DOHH2 (cell line): ENCODE measurements at regions not wholly inside any gene's neighbourhood (a gene's known extent, or its start where the extent isn't known, plus 50 kb on each side); places are given as distances from the start of the nearest gene placed in this dataset.

Source experiments
- H3F3A ChIP-seq: fragments of 200-600 bp; sonication (generic), shearing (Covaris generic); 2 replicates; pipeline ENCODE4 v1.6.0; 2016; ENCODE audit warnings: antibody characterized with exemption, mild to moderate bottlenecking; ENCODE audit not compliant: control insufficient read depth, insufficient read depth
- H3K27ac ChIP-seq: fragments of 200-600 bp; sonication (generic); 2 replicates; pipeline ENCODE4 v1.5.1; 2014; ENCODE audit warnings: low read depth, mild to moderate bottlenecking, low read length, moderate library complexity
- H3K27me3 ChIP-seq: fragments of 200-600 bp; sonication (generic); 2 replicates; pipeline ENCODE4 v1.6.1; 2014; ENCODE audit warnings: mild to moderate bottlenecking, low read length, mixed read lengths; ENCODE audit not compliant: control insufficient read depth
- H3K36me3 ChIP-seq: fragments of 200-600 bp; sonication (generic); 2 replicates; pipeline ENCODE4 v1.6.1; 2014; ENCODE audit warnings: mild to moderate bottlenecking, low read length, moderate library complexity, mixed read lengths; ENCODE audit not compliant: control insufficient read depth
- H3K4me1 ChIP-seq: fragments of 200-600 bp; sonication (generic); 2 replicates; pipeline ENCODE4 v1.6.1; 2014; ENCODE audit warnings: mild to moderate bottlenecking, low read length, mixed read lengths; ENCODE audit not compliant: control insufficient read depth
- H3K4me2 ChIP-seq: fragments of 200-600 bp; sonication (generic); 2 replicates; pipeline ENCODE4 v1.6.0; 2014; ENCODE audit warnings: mild to moderate bottlenecking, low read length, moderate library complexity
- H3K4me3 ChIP-seq: fragments of 200-600 bp; sonication (generic); 2 replicates; pipeline ENCODE4 v1.5.1; 2014; ENCODE audit warnings: mild to moderate bottlenecking, low read length, mixed read lengths
- H3K79me2 ChIP-seq: fragments of 200-600 bp; sonication (generic); 2 replicates; pipeline ENCODE4 v1.6.1; 2014; ENCODE audit warnings: mild to moderate bottlenecking, low read length, mixed read lengths; ENCODE audit not compliant: control insufficient read depth
- H3K9me2 ChIP-seq: fragments of 200-600 bp; sonication (generic); replicated peaks from 2 replicates; pipeline ENCODE4 v1.6.1; 2014; ENCODE audit warnings: mild to moderate bottlenecking, low read length, mixed read lengths; ENCODE audit not compliant: control insufficient read depth
- H3K9me3 ChIP-seq: fragments of 200-600 bp; sonication (generic); 2 replicates; pipeline ENCODE4 v1.6.1; 2014; ENCODE audit warnings: antibody characterized with exemption, low read length, mixed read lengths; ENCODE audit not compliant: control insufficient read depth, insufficient read depth
- H4K20me1 ChIP-seq: fragments of 200-600 bp; sonication (generic); 2 replicates; pipeline ENCODE4 v1.6.0; 2014; ENCODE audit warnings: low read depth, mild to moderate bottlenecking, antibody characterized with exemption, low read length, moderate library complexity; ENCODE audit not compliant: control insufficient read depth, insufficient read depth
- CTCF ChIP-seq: fragments of 200-600 bp; sonication (generic); IDR thresholded peaks from one replicate; pipeline ENCODE4 v1.5.1; 2014; ENCODE audit warnings: antibody characterized with exemption, mild to moderate bottlenecking, low read depth, low read length; ENCODE audit not compliant: poor library complexity, severe bottlenecking
- EZH2phosphoT487 ChIP-seq: fragments of 200-600 bp; sonication (generic); IDR thresholded peaks from 2 replicates; pipeline ENCODE4 v1.6.1; 2017; ENCODE audit warnings: borderline replicate concordance, mild to moderate bottlenecking, antibody characterized with exemption, low read length, moderate library complexity, mixed read lengths

- Histone ChIP-seq H3K4me1 (no peaks in the 10 kb centered on the region), H3K4me2 (no peak overlapping the region), H3K36me3 (no peaks in the 10 kb centered on the region), H3K27ac (no peak overlapping the region), H3K9me3 (no peaks in the 10 kb centered on the region), H3F3A (no peaks in the 10 kb centered on the region), H3K4me3 (no peak overlapping the region), H3K27me3 (peaks cover 12% of the 10 kb centered on the region), H4K20me1 (no peaks in the 10 kb centered on the region), H3K9me2 (no peaks in the 10 kb centered on the region), H3K79me2 (no peaks in the 10 kb centered on the region)
- no peak for TF ChIP-seq CTCF
- no peak for TF ChIP-seq EZH2phosphoT487
These were observed 73.6 kb upstream of the QRFPR start for GRCh38 chr4:121454251-121454979.

DNA sequence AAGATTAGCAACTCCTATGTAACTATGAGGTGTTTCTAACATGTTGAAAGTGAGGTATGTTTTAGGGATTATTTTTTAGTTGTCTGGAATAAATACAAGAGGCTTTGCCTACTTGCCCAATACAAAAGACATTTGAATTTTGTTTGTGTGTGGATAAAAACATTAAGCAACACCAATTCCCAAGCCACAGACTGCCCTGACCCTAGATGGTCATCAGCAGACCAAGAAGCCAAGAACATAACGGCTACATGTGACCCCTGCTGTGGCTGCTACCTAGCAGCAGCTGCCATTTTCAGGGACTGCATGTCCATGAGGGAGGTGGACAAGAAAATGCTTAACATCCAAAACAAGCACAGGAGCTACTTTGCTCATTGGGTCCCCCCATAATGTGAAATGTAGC is 70.5 kb upstream of the QRFPR start:
- H3K27me3 ChIP-seq = peaks cover 5% of the 10 kb centered on the region
- H3K9me2 ChIP-seq = no peaks in the 10 kb centered on the region
- no peaks in the 10 kb centered on the region for H3F3A ChIP-seq
- no peak overlapping the region for H3K4me3 ChIP-seq
- no peaks in the 10 kb centered on the region for H3K36me3 ChIP-seq
- no peaks in the 10 kb centered on the region for H3K4me1 ChIP-seq
- TF ChIP-seq EZH2phosphoT487 = no peak
- no peak for TF ChIP-seq CTCF
- no peaks in the 10 kb centered on the region for H4K20me1 ChIP-seq
- H3K9me3 ChIP-seq = no peaks in the 10 kb centered on the region
- H3K4me2 ChIP-seq = no peak overlapping the region
- H3K27ac ChIP-seq = no peak overlapping the region
- no peaks in the 10 kb centered on the region for H3K79me2 ChIP-seq

DNA sequence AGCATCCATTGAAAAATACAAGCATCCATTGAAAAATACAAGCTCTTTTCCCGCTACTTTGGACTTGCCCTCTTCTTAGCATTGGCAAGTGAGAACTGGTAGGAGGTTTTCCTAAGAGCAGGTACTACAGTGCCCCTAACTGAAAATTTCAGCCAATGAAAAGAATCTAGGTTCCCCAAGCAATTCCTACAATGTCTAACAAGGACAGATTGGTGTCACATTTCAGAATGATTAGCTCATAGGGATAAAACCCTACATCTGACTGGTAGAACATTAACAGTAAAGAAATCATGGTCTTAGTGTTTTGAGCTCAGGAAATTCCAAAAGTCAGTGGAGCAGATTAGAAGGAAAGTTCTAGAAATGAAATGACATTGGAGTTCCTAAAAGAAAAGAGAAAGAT is 68.6 kb upstream of the QRFPR start:
- H3K4me3 ChIP-seq = no peak overlapping the region
- H3K9me2 ChIP-seq = no peaks in the 10 kb centered on the region
- H3K27me3 ChIP-seq = peaks cover 3% of the 10 kb centered on the region
- H3K79me2 ChIP-seq = no peaks in the 10 kb centered on the region
- no peak overlapping the region for H3K4me2 ChIP-seq
- no peaks in the 10 kb centered on the region for H3K9me3 ChIP-seq
- no peak overlapping the region for H3K27ac ChIP-seq
- no peaks in the 10 kb centered on the region for H3K36me3 ChIP-seq
- H3K4me1 ChIP-seq = no peaks in the 10 kb centered on the region
- H4K20me1 ChIP-seq = no peaks in the 10 kb centered on the region
- no peaks in the 10 kb centered on the region for H3F3A ChIP-seq
- TF ChIP-seq CTCF = no peak
- no peak for TF ChIP-seq EZH2phosphoT487
